GM12878 (cell line): ENCODE measurements at regions not wholly inside any gene's neighbourhood (a gene's known extent, or its start where the extent isn't known, plus 50 kb on each side); places are given as distances from the start of the nearest gene placed in this dataset.

Source experiments
- ATAC-seq: fragments of 200-7000 bp; cut with Tn5 transposase; 3 replicates; pipeline ENCODE4 v1.9.1; 2020; ENCODE audit warnings: mild to moderate bottlenecking, moderate library complexity
- BruUV-seq: library from RNA; stranded (reverse); fragments of 400-500 nt; replicated peaks from 2 replicates; lab custom pipeline; 2021; lab: Mats Ljungman, UMichigan
- CTCF ChIA-PET: fragments of 300-600 bp; sonication (Branson Sonifier 250); formaldehyde crosslinking; extraction: SDS; loops from one replicate; lab custom pipeline; 2021; ENCODE audit warnings: inconsistent platforms; lab: Yijun Ruan, JAX
- POLR2A ChIA-PET: fragments of 350-600 bp; formaldehyde crosslinking; extraction: SDS; loops from one replicate; lab custom pipeline; 2021; ENCODE audit warnings: inconsistent platforms; lab: Charles Lee
- RAD21 ChIA-PET: fragments of 300-600 bp; sonication (Branson Sonifier 250); formaldehyde crosslinking; loops from one replicate; lab custom pipeline; 2023; ENCODE audit warnings: antibody characterized with exemption; ENCODE audit not compliant: unreplicated experiment; lab: Charles Lee
- SMC1A ChIA-PET: fragments of 300-600 bp; sonication (Branson Sonifier 250); formaldehyde crosslinking; loops from one replicate; lab custom pipeline; 2023; ENCODE audit not compliant: unreplicated experiment, uncharacterized antibody; lab: Charles Lee
- DNase-seq: peaks from one replicate; pipeline ENCODE4 v3.0.0-alpha.2; 2011; ENCODE audit warnings: low read depth, low spot score
- FAIRE-seq: peaks from 3 replicates; lab custom pipeline; 2011; peaks lifted over from hg19 to GRCh38; lab: Jason Lieb, UNC
- H2AFZ ChIP-seq: 2 replicates; pipeline ENCODE4 v1.6.0; 2011; ENCODE audit warnings: low read depth, low read length, control low read depth; ENCODE audit not compliant: control insufficient read depth
- H3K27ac ChIP-seq: 2 replicates; pipeline ENCODE4 v1.5.1; 2011; ENCODE audit warnings: control low read depth; ENCODE audit not compliant: control insufficient read depth, insufficient read depth
- H3K27me3 ChIP-seq, 2 experiments: replicated peaks in 1 of 2; 2 replicates each; pipeline versions ENCODE4 v1.6.0 to v1.6.1; 2011; ENCODE audit warnings: low read length in 1 of 2; ENCODE audit not compliant: control insufficient read depth in 2 of 2, insufficient read depth in 2 of 2
- H3K36me3 ChIP-seq, 2 experiments: 2 replicates each; pipeline ENCODE4 v1.5.1; 2011; ENCODE audit warnings: low read length in 1 of 2; ENCODE audit not compliant: control insufficient read depth in 2 of 2, insufficient read depth in 2 of 2
- H3K4me1 ChIP-seq: 2 replicates; pipeline ENCODE4 v1.6.1; 2011; ENCODE audit warnings: mild to moderate bottlenecking, low read length, moderate library complexity, mixed read lengths; ENCODE audit not compliant: control insufficient read depth, insufficient read depth
- H3K4me2 ChIP-seq: 2 replicates; pipeline ENCODE4 v1.6.0; 2011; ENCODE audit warnings: control low read depth; ENCODE audit not compliant: control insufficient read depth, insufficient read depth
- H3K4me3 ChIP-seq: fragments of 200-600 bp; sonication (generic); 2 replicates; pipeline ENCODE4 v1.5.1; 2016
- H3K79me2 ChIP-seq: 2 replicates; pipeline ENCODE4 v1.6.0; 2011; ENCODE audit warnings: low read length; ENCODE audit not compliant: control insufficient read depth, insufficient read depth
- H3K9ac ChIP-seq: 2 replicates; pipeline ENCODE4 v1.8.0; 2011; ENCODE audit warnings: low read length, control low read depth, mixed read lengths; ENCODE audit not compliant: control insufficient read depth, insufficient read depth
- H3K9me3 ChIP-seq: replicated peaks from 3 replicates; pipeline ENCODE4 v1.5.1; 2011; ENCODE audit warnings: mild to moderate bottlenecking, low read length; ENCODE audit not compliant: control insufficient read depth, insufficient read depth
- H4K20me1 ChIP-seq: 2 replicates; pipeline ENCODE4 v1.6.0; 2011; ENCODE audit not compliant: control insufficient read depth, insufficient read depth
- ATF7 ChIP-seq: fragments of 450-650 bp; IDR thresholded peaks from 2 replicates; pipeline ENCODE4 v1.6.1; 2016; ENCODE audit warnings: low read depth, mild to moderate bottlenecking
- CREM ChIP-seq: IDR thresholded peaks from 2 replicates; pipeline ENCODE4 v1.6.1; 2014; ENCODE audit warnings: antibody characterized with exemption, low read depth
- ESRRA ChIP-seq: IDR thresholded peaks from 2 replicates; pipeline ENCODE4 v1.6.1; 2012; ENCODE audit warnings: mild to moderate bottlenecking, low read length, improper control_type of control experiment
- FOXK2 ChIP-seq: fragments of 450-650 bp; IDR thresholded peaks from 2 replicates; pipeline ENCODE4 v1.6.1; 2017; ENCODE audit warnings: mild to moderate bottlenecking, moderate library complexity
- MAX ChIP-seq: IDR thresholded peaks from 2 replicates; pipeline ENCODE4 v1.6.1; 2012; ENCODE audit warnings: low read depth, low read length, improper control_type of control experiment
- MXI1 ChIP-seq: fragments of 150-350 bp; IDR thresholded peaks from 2 replicates; pipeline ENCODE4 v1.6.1; 2011; ENCODE audit warnings: low read depth, mild to moderate bottlenecking, inconsistent platforms, low read length, improper control_type of control experiment
- NR2F1 ChIP-seq: fragments of 450-650 bp; conservative IDR thresholded peaks from 2 replicates; pipeline ENCODE4 v1.6.1; 2017; ENCODE audit warnings: mild to moderate bottlenecking
- SIN3A ChIP-seq: IDR thresholded peaks from 2 replicates; pipeline ENCODE4 v1.6.1; 2012; ENCODE audit warnings: low read depth, low read length, improper control_type of control experiment
- SUPT20H ChIP-seq: IDR thresholded peaks from 2 replicates; pipeline ENCODE4 v1.6.1; 2011; ENCODE audit warnings: low read depth, mild to moderate bottlenecking, low read length, moderate library complexity, borderline replicate concordance; ENCODE audit not compliant: control insufficient read depth
- TAF1 ChIP-seq: IDR thresholded peaks from 2 replicates; pipeline ENCODE4 v1.6.1; 2011; ENCODE audit warnings: mild to moderate bottlenecking, low read depth, low read length, borderline replicate concordance
- TCF12 ChIP-seq: IDR thresholded peaks from 2 replicates; pipeline ENCODE4 v1.6.1; 2011; ENCODE audit warnings: low read depth, mild to moderate bottlenecking, low read length
- TCF7 ChIP-seq: IDR thresholded peaks from 2 replicates; pipeline ENCODE4 v1.6.1; 2014; ENCODE audit warnings: antibody characterized with exemption, borderline replicate concordance
- ZNF622 ChIP-seq: fragments of 450-650 bp; IDR thresholded peaks from 2 replicates; pipeline ENCODE4 v1.6.1; 2017; ENCODE audit warnings: mild to moderate bottlenecking, inconsistent platforms
- WGBS: methylation state at CpG from one replicate; pipeline ENCODE4 v1.1.6; 2016; ENCODE audit warnings: low lambda C conversion rate; ENCODE audit not compliant: insufficient replicate concordance, insufficient coverage; ENCODE audit errors: missing lambda C conversion rate; 5-methylcytosine and 5-hydroxymethylcytosine counted together
- in situ Hi-C: fragments of 300-500 bp; cut with MboI; formaldehyde crosslinking; loops from 9 replicates; pipeline ENCODE4 v1.14.3; 2018; ENCODE audit warnings: mixed read lengths
- intact Hi-C: fragments of 100-400 bp; cut with micrococcal nuclease; formaldehyde crosslinking; loops from one replicate; pipeline ENCODE4 v1.14.2; 2022; ENCODE audit not compliant: unreplicated experiment

DNA sequence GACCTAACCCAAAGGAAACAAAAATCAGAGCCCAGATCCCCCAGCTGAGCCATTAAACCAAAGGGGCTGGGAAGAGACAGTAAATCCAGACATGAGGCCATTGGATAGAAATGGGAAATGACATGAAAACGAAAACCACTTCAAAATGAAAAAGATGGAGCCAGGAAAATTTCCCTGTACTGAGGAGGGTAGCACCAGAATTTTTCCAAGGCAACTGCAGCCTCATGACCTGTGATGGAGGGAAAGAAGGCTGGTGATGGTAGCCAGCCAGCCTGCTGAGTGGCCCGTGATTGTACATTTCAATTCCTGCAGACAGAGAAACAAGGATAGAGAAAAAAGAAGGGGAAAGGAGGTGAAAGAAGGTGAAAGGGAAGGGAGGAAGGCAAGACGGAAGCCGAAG is 268.4 kb upstream of the PLET1 start:
- H4K20me1 ChIP-seq: no peaks in the 10 kb centered on the region
- no peaks in the 10 kb centered on the region for H3K79me2 ChIP-seq
- no peak overlapping the region for H3K4me3 ChIP-seq
- intact Hi-C loops: no loop called here
- H3K4me2 ChIP-seq: no peak overlapping the region
- TF ChIP-seq NR2F1 (no peak), ZNF622 (no peak), TAF1 (no peak), MXI1 (no peak), CREM (no peak), TCF7 (no peak)
- ChIA-PET POLR2A (no interaction called here), RAD21 (no interaction called here), CTCF (interaction anchor here (0.9 to 1.9 kb wide), 2 partner anchors 12 to 266 kb away, joined by 3 to 5 read pairs; no protein-coding TSS in a partner anchor), SMC1A (no interaction called here)
- in situ Hi-C loops: no loop called here
- H2AFZ ChIP-seq: no peak overlapping the region
- FAIRE-seq (no peak), ATAC-seq (no peak), DNase-seq (no peak)
- H3K36me3 ChIP-seq: no peaks in the 10 kb centered on the region
- no peak overlapping the region for H3K9ac ChIP-seq
- H3K9me3 ChIP-seq: no peaks in the 10 kb centered on the region
- H3K27me3 ChIP-seq: peaks cover 0 to 7% of the 10 kb centered on the region in 2 experiments; a peak in 2 of 4 replicates
- no TSS peak for BruUV-seq
- 39% methylated on average over 4 of the region's 4 CpGs for WGBS
- H3K27ac ChIP-seq: no peak overlapping the region
- H3K4me1 ChIP-seq: peaks cover 6% of the 10 kb centered on the region; the same call in 1 of the 2 replicates

DNA sequence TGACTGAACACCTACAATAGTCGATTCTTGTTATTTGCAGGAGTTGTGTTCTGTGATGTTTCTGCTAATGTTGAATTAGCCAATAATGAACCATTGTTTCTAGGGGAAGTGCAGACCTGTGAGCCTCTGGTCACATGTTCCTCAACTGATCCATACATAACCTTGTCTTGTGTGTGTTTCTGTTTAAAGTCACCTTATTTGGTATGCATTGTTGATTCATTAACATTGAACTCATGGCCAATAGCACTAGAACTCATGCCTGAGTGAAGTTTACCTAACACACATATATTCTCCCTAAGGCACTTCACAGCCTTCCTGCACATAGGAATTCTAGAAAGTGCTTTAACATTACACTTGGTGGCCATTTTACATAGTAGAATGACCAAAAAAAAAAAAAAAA is 271.8 kb upstream of the PLET1 start:
- SMC1A ChIA-PET: no interaction called here
- WGBS: 0% methylated on average over 1 of the region's 1 CpG
- TF ChIP-seq SUPT20H (no peak), TCF12 (no peak), SIN3A (no peak), ESRRA (no peak), ATF7 (no peak), FOXK2 (no peak), MAX (no peak)
- TF ChIP-seq, all 136 proteins: peak for 0
- FAIRE-seq (no peak), DNase-seq (no peak), ATAC-seq (no peak)
- intact Hi-C loops: no loop called here
- in situ Hi-C loops: no loop called here
- no peaks in the 10 kb centered on the region for H4K20me1 ChIP-seq
- ChIA-PET RAD21 (no interaction called here), POLR2A (no interaction called here), CTCF (no interaction called here)
- BruUV-seq: no TSS peak
- H3K79me2 ChIP-seq: no peaks in the 10 kb centered on the region
- no peak overlapping the region for H3K27ac ChIP-seq
- H3K9ac ChIP-seq: no peak overlapping the region
- no peak overlapping the region for H2AFZ ChIP-seq
- no peaks in the 10 kb centered on the region for H3K36me3 ChIP-seq
- no peak overlapping the region for H3K4me3 ChIP-seq
- peaks cover 0 to 4% of the 10 kb centered on the region in 2 experiments; a peak in 2 of 4 replicates for H3K27me3 ChIP-seq
- H3K4me2 ChIP-seq: no peak overlapping the region
- H3K4me1 ChIP-seq: no peaks in the 10 kb centered on the region
- H3K9me3 ChIP-seq: no peaks in the 10 kb centered on the region
